NK-92 treated with Interleukin-12 subunit alpha and Interleukin-12 subunit beta, amount 100 ng/mL, for 24 hours (cell line): ENCODE measurements at regions not wholly inside any gene's neighbourhood (a gene's known extent, or its start where the extent isn't known, plus 50 kb on each side); places are given as distances from the start of the nearest gene placed in this dataset.

Experiments used
- DNase-seq: peaks from one replicate; lab custom pipeline; 2025; lab: John Stamatoyannopoulos, UW

DNA sequence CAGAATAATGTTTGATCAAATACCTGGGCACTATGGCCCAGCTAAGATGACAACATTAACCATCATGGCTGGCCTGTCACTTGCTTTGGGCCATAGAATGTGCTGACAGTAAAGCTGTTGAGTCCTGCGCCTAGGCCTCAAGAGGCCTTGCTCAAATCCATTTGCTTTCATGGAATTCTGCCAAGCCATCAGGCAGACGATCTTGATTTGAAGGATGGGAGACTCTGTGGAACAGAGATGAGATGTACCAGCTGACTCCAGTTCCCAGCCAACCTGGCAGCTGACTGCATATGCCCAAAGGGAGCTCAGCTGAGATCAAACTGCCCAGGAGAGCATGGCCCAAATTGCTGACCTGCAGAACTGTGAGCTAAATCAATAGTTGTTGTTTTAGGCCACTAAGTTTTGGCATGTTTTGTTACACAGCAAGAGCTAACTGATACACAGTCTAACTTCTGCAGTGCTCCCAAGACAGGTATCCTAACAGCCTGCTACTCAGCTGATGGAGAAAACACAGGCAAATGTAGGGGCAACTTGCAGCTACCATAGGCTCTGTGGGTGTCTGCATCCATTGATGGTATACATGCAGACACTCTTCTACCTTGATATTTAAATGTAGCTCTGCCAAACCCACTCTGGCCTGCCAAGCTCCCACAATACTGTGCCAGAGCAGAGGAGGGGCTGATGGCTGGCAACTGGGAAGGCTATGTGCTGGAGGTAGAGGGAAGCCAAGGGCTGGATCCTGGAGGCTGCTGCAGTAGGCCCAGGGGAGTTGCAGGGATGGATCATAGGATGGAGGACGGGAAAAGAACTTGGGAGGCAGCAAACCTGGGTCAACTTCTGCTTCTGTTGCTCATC is 55.2 kb upstream of the RNF24 start:
- no peak for DNase-seq

GRCh38 chr20:4069751-4070150 is 54.4 kb upstream of the RNF24 start:
- DNase-seq, result no peak

GRCh38 chr20:4068708-4069107 is 53.4 kb upstream of the RNF24 start:
- no peak for DNase-seq

DNA sequence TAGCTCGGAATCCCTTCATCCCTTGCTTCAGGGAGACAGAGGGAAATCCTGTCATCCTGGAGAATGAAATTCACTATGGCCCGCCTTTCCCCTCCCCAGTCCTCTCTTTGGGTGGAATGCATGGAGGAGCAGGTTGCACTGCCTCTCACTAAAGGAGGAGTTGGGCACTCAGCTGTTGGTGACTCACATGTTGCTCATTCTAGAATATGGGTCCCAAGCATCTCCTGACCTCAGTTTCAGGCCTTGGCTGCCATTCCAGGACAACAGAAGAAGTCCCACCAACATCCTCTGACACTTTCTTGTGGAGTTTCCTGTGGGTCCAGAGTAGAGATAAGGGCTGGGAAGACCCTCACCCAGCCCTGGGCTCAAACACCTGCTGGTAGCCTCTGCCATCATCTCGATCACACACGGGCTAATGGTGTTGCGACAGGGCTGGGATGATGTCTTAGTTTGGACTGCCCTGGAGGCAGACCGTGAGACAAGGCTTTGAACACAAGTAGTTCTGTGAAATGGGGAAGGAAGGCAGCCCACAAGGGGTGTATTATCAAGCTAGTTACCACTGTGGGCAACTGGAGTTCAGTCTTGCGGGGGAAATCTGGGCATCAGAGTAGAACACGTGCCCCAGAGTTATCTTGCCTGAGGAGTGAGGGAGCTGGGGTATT is 52.4 kb upstream of the RNF24 start:
- no peak for DNase-seq

DNA sequence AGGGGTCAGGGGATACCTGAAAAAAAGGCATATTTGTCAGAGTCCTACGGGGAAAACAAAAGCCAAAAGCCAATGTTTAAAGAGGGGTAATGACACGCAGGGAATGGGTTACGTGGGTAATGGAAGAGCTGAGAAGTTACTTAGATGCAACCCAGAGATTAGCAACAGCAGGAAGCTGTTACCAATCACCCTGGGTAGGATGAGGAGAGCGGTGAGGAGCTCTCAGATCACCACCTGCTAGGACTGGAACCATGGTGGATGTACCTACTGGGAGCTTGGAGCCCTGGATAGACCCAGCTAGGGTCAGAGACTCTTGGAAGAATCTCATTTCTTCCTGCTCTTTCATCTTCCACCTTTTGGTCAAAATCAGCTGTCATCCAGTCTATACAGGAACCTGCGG is 51.2 kb upstream of the RNF24 start:
- DNase-seq, result no peak

DNA sequence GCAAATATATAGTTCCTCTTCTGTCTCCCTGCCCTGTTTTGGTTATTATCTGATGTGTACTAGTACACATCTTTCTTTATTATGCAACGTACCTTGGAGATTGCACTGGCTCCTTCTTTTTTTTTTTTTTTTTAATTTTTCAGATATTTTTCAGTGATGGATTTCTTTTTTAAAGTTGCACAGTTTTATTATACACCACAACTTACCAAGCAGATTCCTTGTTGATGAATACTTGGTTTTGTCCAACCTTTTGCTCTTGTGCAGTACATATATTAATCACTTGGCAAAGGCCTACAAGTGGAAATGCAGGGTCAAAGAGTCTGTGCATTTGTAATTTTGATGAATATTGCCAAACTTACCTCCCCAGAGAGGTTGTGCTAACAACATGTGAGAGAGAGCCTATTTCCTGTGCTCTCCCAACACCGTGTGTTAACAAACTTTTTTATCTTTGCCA is 50.1 kb upstream of the RNF24 start:
- DNase-seq, result no peak
